ENCODE measurements at regions not wholly inside any gene's neighbourhood (a gene's known extent, or its start where the extent isn't known, plus 50 kb on each side); places are given as distances from the start of the nearest gene placed in this dataset.

GRCh38 chr11:92827132-92827531 is 142.3 kb upstream of the MTNR1B start:
- ATAC-seq = no peak
- no peak for DNase-seq
- intact Hi-C loops (cut with micrococcal nuclease) = no loop called here

GRCh38 chr11:92828556-92828955 is 140.9 kb upstream of the MTNR1B start:
- no peak for ATAC-seq
- intact Hi-C loops (cut with micrococcal nuclease) = no loop called here
- DNase-seq = no peak

- DNase-seq (no peak), ATAC-seq (no peak)
- intact Hi-C loops (cut with micrococcal nuclease) = no loop called here
Observed at GRCh38 chr11:92829121-92829520, 140.3 kb upstream of the MTNR1B start.

- DNase-seq = no peak
- ATAC-seq = no peak
- intact Hi-C loops (cut with micrococcal nuclease) = no loop called here
Observed at GRCh38 chr11:92829671-92830070, 139.8 kb upstream of the MTNR1B start.

GRCh38 chr11:92830377-92831155 is 138.9 kb upstream of the MTNR1B start:
- DNase-seq (no peak), ATAC-seq (no peak)
- intact Hi-C loops (cut with micrococcal nuclease) = no loop called here

- ATAC-seq (no peak), DNase-seq (no peak)
- intact Hi-C loops (cut with micrococcal nuclease) = no loop called here
Observed at GRCh38 chr11:92834296-92835020, 135.0 kb upstream of the MTNR1B start.

- ATAC-seq = no peak
- no peak for DNase-seq
- intact Hi-C loops (cut with micrococcal nuclease) = no loop called here
Observed at GRCh38 chr11:92837595-92837994, 131.9 kb upstream of the MTNR1B start.

GRCh38 chr11:92838759-92839310 is 130.6 kb upstream of the MTNR1B start:
- ATAC-seq (no peak), DNase-seq (no peak)
- intact Hi-C loops (cut with micrococcal nuclease) = no loop called here

GRCh38 chr11:92839450-92839849 is 130.0 kb upstream of the MTNR1B start:
- intact Hi-C loops (cut with micrococcal nuclease) = no loop called here
- ATAC-seq = no peak
- DNase-seq = no peak

GRCh38 chr11:92841719-92842118 is 127.7 kb upstream of the MTNR1B start:
- ATAC-seq (no peak), DNase-seq (no peak)
- intact Hi-C loops (cut with micrococcal nuclease) = no loop called here

GRCh38 chr11:92843455-92843854 is 126.0 kb upstream of the MTNR1B start:
- ATAC-seq (no peak), DNase-seq (no peak)
- intact Hi-C loops (cut with micrococcal nuclease) = no loop called here

- DNase-seq (no peak), ATAC-seq (no peak)
- intact Hi-C loops (cut with micrococcal nuclease) = no loop called here
Observed at GRCh38 chr11:92844197-92844596, 125.3 kb upstream of the MTNR1B start.

- ATAC-seq (no peak), DNase-seq (no peak)
- intact Hi-C loops (cut with micrococcal nuclease) = no loop called here
Observed at GRCh38 chr11:92845390-92845789, 124.1 kb upstream of the MTNR1B start.

GRCh38 chr11:92845805-92846204 is 123.6 kb upstream of the MTNR1B start:
- no peak for DNase-seq
- ATAC-seq = no peak
- intact Hi-C loops (cut with micrococcal nuclease) = no loop called here

GRCh38 chr11:92846491-92847125 is 122.8 kb upstream of the MTNR1B start:
- intact Hi-C loops (cut with micrococcal nuclease) = no loop called here
- no peak for DNase-seq
- no peak for ATAC-seq

- no peak for ATAC-seq
- intact Hi-C loops (cut with micrococcal nuclease) = no loop called here
- DNase-seq = no peak
Observed at GRCh38 chr11:92848578-92848977, 120.9 kb upstream of the MTNR1B start.

GRCh38 chr11:92850296-92850826 is 119.1 kb upstream of the MTNR1B start:
- no peak for ATAC-seq
- intact Hi-C loops (cut with micrococcal nuclease) = no loop called here
- no peak for DNase-seq

GRCh38 chr11:92852229-92852628 is 117.2 kb upstream of the MTNR1B start:
- ATAC-seq (no peak), DNase-seq (no peak)
- intact Hi-C loops (cut with micrococcal nuclease) = no loop called here

- no peak for ATAC-seq
- no peak for DNase-seq
- intact Hi-C loops (cut with micrococcal nuclease) = no loop called here
Observed at GRCh38 chr11:92852946-92853345, 116.5 kb upstream of the MTNR1B start.

- no peak for ATAC-seq
- intact Hi-C loops (cut with micrococcal nuclease) = no loop called here
- no peak for DNase-seq
Observed at GRCh38 chr11:92854162-92854561, 115.3 kb upstream of the MTNR1B start.
